Naive thymus-derived CD4-positive, alpha-beta T cell (primary cell): ENCODE measurements at regions not wholly inside any gene's neighbourhood (a gene's known extent, or its start where the extent isn't known, plus 50 kb on each side); places are given as distances from the start of the nearest gene placed in this dataset.

Source experiments
- ATAC-seq: fragments of 150-1000 bp; cut with Tn5 transposase; 2 replicates; pipeline ENCODE4 v1.10.0; 2021; ENCODE audit warnings: mild to moderate bottlenecking, moderate library complexity
- CTCF ChIA-PET: fragments of 350-600 bp; sonication (Branson Sonifier 250); formaldehyde crosslinking; loops from one replicate; lab custom pipeline; 2021; ENCODE audit warnings: antibody characterized with exemption; lab: Charles Lee
- POLR2A ChIA-PET: fragments of 350-600 bp; sonication (Branson Sonifier 250); formaldehyde crosslinking; loops from one replicate; lab custom pipeline; 2021; ENCODE audit warnings: antibody characterized with exemption, inconsistent platforms; lab: Charles Lee
- DNase-seq, 9 donors: peaks; one replicate each; pipeline versions ENCODE4 v3.0.0 to v3.0.0-alpha.2; 2020 to 2022; ENCODE audit warnings: mixed read lengths in 1 of 9
- H3K27ac ChIP-seq: one replicate; pipeline ENCODE4 v1.7.0; 2013; ENCODE audit warnings: mild to moderate bottlenecking, low read depth, low read length, moderate library complexity
- H3K27me3 ChIP-seq, 2 donors: one replicate each; pipeline ENCODE4 v1.7.0; 2013; ENCODE audit warnings: low read length in 2 of 2, mild to moderate bottlenecking in 2 of 2, moderate library complexity in 2 of 2; ENCODE audit not compliant: control insufficient read depth in 2 of 2, insufficient read depth in 2 of 2
- H3K36me3 ChIP-seq, 3 experiments: 1 replicate in 2 of 3; 2 replicates in 1 of 3; pipeline ENCODE4 v1.7.0; 2013; ENCODE audit warnings: low read length in 3 of 3, mild to moderate bottlenecking in 3 of 3, moderate library complexity in 1 of 3; ENCODE audit not compliant: insufficient read depth in 3 of 3, control insufficient read depth in 2 of 3
- H3K4me1 ChIP-seq, 2 donors: one replicate each; pipeline ENCODE4 v1.7.0; 2013; ENCODE audit warnings: low read length in 2 of 2, mild to moderate bottlenecking in 2 of 2, moderate library complexity in 1 of 2; ENCODE audit not compliant: control insufficient read depth in 2 of 2, insufficient read depth in 2 of 2
- H3K4me3 ChIP-seq: 2 replicates; pipeline ENCODE4 v1.7.0; 2013; ENCODE audit warnings: mild to moderate bottlenecking, low read length
- H3K9me3 ChIP-seq, 3 experiments: 1 replicate in 2 of 3; 2 replicates in 1 of 3; pipeline ENCODE4 v1.7.0; 2013; ENCODE audit warnings: low read length in 3 of 3; ENCODE audit not compliant: control insufficient read depth in 2 of 3
- H3K27ac Mint-ChIP-seq, 9 donors: one replicate each; pipeline ENCODE4 v1.8.0; 2020 to 2022; ENCODE audit warnings: mixed read lengths in 9 of 9, mild to moderate bottlenecking in 8 of 9, moderate library complexity in 5 of 9, inconsistent platforms in 2 of 9
- H3K27me3 Mint-ChIP-seq, 5 donors: one replicate each; pipeline ENCODE4 v1.8.0; 2021 to 2022; ENCODE audit warnings: mixed read lengths in 5 of 5, mild to moderate bottlenecking in 1 of 5
- H3K36me3 Mint-ChIP-seq, 5 donors: one replicate each; pipeline ENCODE4 v1.8.0; 2020 to 2022; ENCODE audit warnings: mixed read lengths in 5 of 5, mild to moderate bottlenecking in 3 of 5, inconsistent platforms in 1 of 5
- H3K4me1 Mint-ChIP-seq, 7 donors: one replicate each; pipeline ENCODE4 v1.8.0; 2020 to 2022; ENCODE audit warnings: mixed read lengths in 7 of 7, mild to moderate bottlenecking in 3 of 7, inconsistent platforms in 1 of 7
- H3K4me3 Mint-ChIP-seq, 10 donors: one replicate each; pipeline ENCODE4 v1.8.0; 2020 to 2022; ENCODE audit warnings: mild to moderate bottlenecking in 10 of 10, mixed read lengths in 10 of 10, moderate library complexity in 6 of 10, inconsistent platforms in 2 of 10
- H3K9me3 Mint-ChIP-seq, 11 donors: one replicate each; pipeline ENCODE4 v1.8.0; 2020 to 2022; ENCODE audit warnings: mixed read lengths in 11 of 11, mild to moderate bottlenecking in 4 of 11, inconsistent platforms in 1 of 11, moderate library complexity in 1 of 11
- intact Hi-C, 2 donors: fragments of 100-400 bp; cut with micrococcal nuclease; formaldehyde crosslinking; loops; one replicate each; pipeline ENCODE4 v1.15.1; 2023

GRCh38 chr4:154677300-154677699, 64.8 kb upstream of the FGG start:
- Mint-ChIP-seq H3K27ac (no peak overlapping the region), H3K36me3 (no peaks in the 10 kb centered on the region), H3K27me3 (peaks cover 4 to 33% (median 19%) of the 10 kb centered on the region in 5 donors), H3K4me3 (no peak overlapping the region), H3K9me3 (peaks cover 0 to 6% (median 0%) of the 10 kb centered on the region in 11 donors), H3K4me1 (no peaks in the 10 kb centered on the region)
- Histone ChIP-seq H3K9me3 (no peaks in the 10 kb centered on the region), H3K4me3 (no peak overlapping the region), H3K36me3 (no peaks in the 10 kb centered on the region), H3K27ac (no peak overlapping the region), H3K4me1 (no peaks in the 10 kb centered on the region), H3K27me3 (peaks cover 0 to 3% of the 10 kb centered on the region in 2 donors)
- no peak for DNase-seq
- POLR2A ChIA-PET = no interaction called here
- CTCF ChIA-PET = no interaction called here
- intact Hi-C loops = no loop called here
- no peak for ATAC-seq

DNA sequence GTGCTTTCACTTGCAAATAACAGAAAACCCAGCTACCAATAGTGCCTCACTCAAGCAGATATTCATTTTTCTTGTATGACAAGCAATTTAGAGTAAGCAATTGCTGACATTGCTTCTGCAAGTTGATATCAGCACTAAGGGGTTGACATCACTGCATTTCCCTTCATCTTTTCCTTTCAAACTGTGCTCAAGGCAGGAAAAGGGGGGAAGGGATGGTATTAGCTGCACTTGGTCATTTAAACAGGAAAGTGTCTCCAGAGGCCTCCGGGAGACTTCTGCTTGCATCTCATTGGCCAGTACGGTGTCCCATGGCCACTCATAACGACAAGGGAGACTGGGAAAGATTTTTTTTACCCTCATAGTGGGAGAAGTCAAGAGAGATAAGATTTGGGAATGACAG, 65.5 kb upstream of the FGG start:
- peaks cover 4 to 38% (median 23%) of the 10 kb centered on the region in 5 donors for H3K27me3 Mint-ChIP-seq
- H3K27me3 ChIP-seq = peaks cover 0 to 3% of the 10 kb centered on the region in 2 donors
- H3K36me3 ChIP-seq = no peaks in the 10 kb centered on the region
- no peaks in the 10 kb centered on the region for H3K9me3 ChIP-seq
- no peak overlapping the region for H3K4me3 ChIP-seq
- H3K36me3 Mint-ChIP-seq = no peaks in the 10 kb centered on the region
- H3K27ac ChIP-seq = no peak overlapping the region
- POLR2A ChIA-PET = no interaction called here
- DNase-seq (no peak), ATAC-seq (no peak)
- H3K4me1 ChIP-seq = no peaks in the 10 kb centered on the region
- H3K9me3 Mint-ChIP-seq = peaks cover 0 to 10% (median 0%) of the 10 kb centered on the region in 11 donors
- no peaks in the 10 kb centered on the region for H3K4me1 Mint-ChIP-seq
- intact Hi-C loops = no loop called here
- no peak overlapping the region for H3K4me3 Mint-ChIP-seq
- no peak overlapping the region for H3K27ac Mint-ChIP-seq
- CTCF ChIA-PET = no interaction called here

GRCh38 chr4:154683956-154684681, 59.7 kb upstream of the LRAT start:
- Mint-ChIP-seq H3K36me3 (no peaks in the 10 kb centered on the region), H3K4me3 (no peak overlapping the region), H3K4me1 (no peaks in the 10 kb centered on the region), H3K27ac (no peak overlapping the region), H3K9me3 (peaks cover 0 to 10% (median 0%) of the 10 kb centered on the region in 11 donors), H3K27me3 (peaks cover 9 to 34% (median 22%) of the 10 kb centered on the region in 5 donors)
- peaks cover 0 to 3% of the 10 kb centered on the region in 2 donors for H3K27me3 ChIP-seq
- DNase-seq (no peak), ATAC-seq (no peak)
- H3K4me1 ChIP-seq = no peaks in the 10 kb centered on the region
- ChIA-PET POLR2A (no interaction called here), CTCF (no interaction called here)
- H3K36me3 ChIP-seq = no peaks in the 10 kb centered on the region
- intact Hi-C loops = no loop called here
- no peaks in the 10 kb centered on the region for H3K9me3 ChIP-seq
- no peak overlapping the region for H3K27ac ChIP-seq
- H3K4me3 ChIP-seq = no peak overlapping the region

DNA sequence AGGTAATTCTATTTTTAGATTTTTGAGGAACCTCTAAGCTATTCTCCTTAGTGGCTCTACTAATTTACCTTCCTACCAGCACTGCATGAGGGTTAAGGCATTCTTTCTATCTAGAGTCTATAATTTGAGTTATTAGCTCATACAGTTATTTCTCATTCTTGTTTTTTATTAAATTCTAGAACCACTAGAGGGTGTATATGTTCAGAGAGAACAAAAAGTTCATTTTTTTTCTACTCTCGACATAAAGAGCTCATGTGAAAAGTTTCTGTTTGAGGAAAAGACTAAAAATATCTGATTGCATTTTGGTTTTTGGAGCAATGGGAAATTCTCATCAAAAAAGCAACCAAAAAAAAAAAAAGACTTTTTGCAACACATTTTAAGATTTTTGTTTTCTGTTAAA, 57.0 kb upstream of the LRAT start:
- Histone ChIP-seq H3K9me3 (no peaks in the 10 kb centered on the region), H3K36me3 (no peaks in the 10 kb centered on the region), H3K27ac (no peak overlapping the region), H3K27me3 (peaks cover 0 to 3% of the 10 kb centered on the region in 2 donors), H3K4me3 (no peak overlapping the region), H3K4me1 (no peaks in the 10 kb centered on the region)
- ATAC-seq (no peak), DNase-seq (no peak)
- ChIA-PET POLR2A (no interaction called here), CTCF (no interaction called here)
- Mint-ChIP-seq H3K27ac (no peak overlapping the region), H3K27me3 (peaks cover 8 to 36% (median 26%) of the 10 kb centered on the region in 5 donors), H3K4me1 (no peaks in the 10 kb centered on the region), H3K36me3 (no peaks in the 10 kb centered on the region), H3K4me3 (no peak overlapping the region), H3K9me3 (peaks cover 0 to 9% (median 0%) of the 10 kb centered on the region in 11 donors)
- intact Hi-C loops = no loop called here

GRCh38 chr4:154687840-154688239, 56.0 kb upstream of the LRAT start:
- Mint-ChIP-seq H3K27ac (no peak overlapping the region), H3K9me3 (no peaks in the 10 kb centered on the region), H3K4me3 (no peak overlapping the region), H3K36me3 (no peaks in the 10 kb centered on the region), H3K4me1 (no peaks in the 10 kb centered on the region), H3K27me3 (peaks cover 5 to 32% (median 17%) of the 10 kb centered on the region in 5 donors)
- Histone ChIP-seq H3K27ac (no peak overlapping the region), H3K9me3 (no peaks in the 10 kb centered on the region), H3K27me3 (no peaks in the 10 kb centered on the region), H3K36me3 (no peaks in the 10 kb centered on the region), H3K4me3 (no peak overlapping the region), H3K4me1 (no peaks in the 10 kb centered on the region)
- no peak for ATAC-seq
- POLR2A ChIA-PET = no interaction called here
- CTCF ChIA-PET = interaction anchor here (1.1 kb wide), 1 partner anchor 9 kb away, joined by 3 read pairs; no protein-coding TSS in a partner anchor
- DNase-seq = no peak
- intact Hi-C loops = no loop called here

- peaks cover 0 to 2% (median 0%) of the 10 kb centered on the region in 11 donors for H3K9me3 Mint-ChIP-seq
- no peaks in the 10 kb centered on the region for H3K4me1 Mint-ChIP-seq
- H3K4me1 ChIP-seq = no peaks in the 10 kb centered on the region
- no peaks in the 10 kb centered on the region for H3K9me3 ChIP-seq
- ATAC-seq = no peak
- POLR2A ChIA-PET = no interaction called here
- CTCF ChIA-PET = no interaction called here
- H3K27me3 ChIP-seq = no peaks in the 10 kb centered on the region
- H3K4me3 Mint-ChIP-seq = no peak overlapping the region
- no peak overlapping the region for H3K27ac Mint-ChIP-seq
- H3K4me3 ChIP-seq = no peak overlapping the region
- DNase-seq = no peak
- H3K27ac ChIP-seq = no peak overlapping the region
- no peaks in the 10 kb centered on the region for H3K36me3 Mint-ChIP-seq
- H3K27me3 Mint-ChIP-seq = peaks cover 2 to 41% (median 22%) of the 10 kb centered on the region in 5 donors
- intact Hi-C loops = no loop called here
- H3K36me3 ChIP-seq = no peaks in the 10 kb centered on the region
Observed at GRCh38 chr4:154691229-154691628, 52.6 kb upstream of the LRAT start.

GRCh38 chr4:154692304-154692818, 51.4 kb upstream of the LRAT start:
- POLR2A ChIA-PET = no interaction called here
- Mint-ChIP-seq H3K4me1 (no peaks in the 10 kb centered on the region), H3K4me3 (no peak overlapping the region), H3K9me3 (peaks cover 0 to 5% (median 0%) of the 10 kb centered on the region in 11 donors), H3K27me3 (peaks cover 8 to 52% (median 31%) of the 10 kb centered on the region in 5 donors), H3K36me3 (no peaks in the 10 kb centered on the region), H3K27ac (no peak overlapping the region)
- no peaks in the 10 kb centered on the region for H3K4me1 ChIP-seq
- no peaks in the 10 kb centered on the region for H3K36me3 ChIP-seq
- H3K27ac ChIP-seq = no peak overlapping the region
- H3K27me3 ChIP-seq = no peaks in the 10 kb centered on the region
- H3K9me3 ChIP-seq = no peaks in the 10 kb centered on the region
- CTCF ChIA-PET = no interaction called here
- H3K4me3 ChIP-seq = no peak overlapping the region
- ATAC-seq = no peak
- no peak for DNase-seq
- intact Hi-C loops = no loop called here
